ENCODE measurements at regions not wholly inside any gene's neighbourhood (a gene's known extent, or its start where the extent isn't known, plus 50 kb on each side); places are given as distances from the start of the nearest gene placed in this dataset.

DNA sequence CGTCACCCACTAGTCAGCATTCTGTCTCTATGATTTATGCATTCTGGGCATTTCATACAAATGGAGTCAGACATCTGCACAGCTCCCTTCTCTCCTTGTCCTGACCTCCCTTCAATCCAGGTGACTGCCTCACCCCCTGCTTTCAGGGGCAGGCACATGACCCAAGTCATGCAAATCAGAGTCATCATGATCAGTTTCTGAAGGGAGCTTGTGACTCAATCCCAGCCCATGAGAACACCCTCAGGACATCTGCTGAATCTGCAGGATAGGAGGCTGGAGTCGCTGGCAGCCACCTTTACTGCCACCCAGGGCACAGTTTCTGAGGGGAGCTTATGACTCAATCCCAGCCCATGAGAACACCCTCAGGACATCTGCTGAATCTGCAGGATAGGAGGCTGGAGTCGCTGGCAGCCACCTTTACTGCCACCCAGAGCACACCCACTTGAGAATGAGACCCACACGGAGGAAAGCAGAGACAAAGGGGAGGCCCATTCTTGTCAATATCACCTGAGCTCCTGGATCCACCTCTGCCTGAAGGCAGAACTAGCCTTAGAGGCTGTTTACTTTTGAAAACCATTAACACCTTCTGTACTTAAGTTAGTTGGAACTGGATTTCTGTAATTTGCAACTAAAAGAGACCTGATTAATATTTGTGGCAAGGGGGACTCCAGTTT lies 62.3 kb upstream of the SLC25A33 start:
- no peaks in the 10 kb centered on the region for H3K27me3 ChIP-seq (replicated peaks; ENCODE audit: insufficient read depth)
- H3K4me3 ChIP-seq, result no peak overlapping the region
- H3K36me3 ChIP-seq, result no peaks in the 10 kb centered on the region
- 52% methylated on average over 4 of the region's 4 CpGs for WGBS
- TF ChIP-seq POLR2A (IDR thresholded peaks at IDR 0.05) (no peak), POLR2AphosphoS5 (IDR thresholded peaks at IDR 0.05) (no peak)
- TF ChIP-seq, protein P1, sequence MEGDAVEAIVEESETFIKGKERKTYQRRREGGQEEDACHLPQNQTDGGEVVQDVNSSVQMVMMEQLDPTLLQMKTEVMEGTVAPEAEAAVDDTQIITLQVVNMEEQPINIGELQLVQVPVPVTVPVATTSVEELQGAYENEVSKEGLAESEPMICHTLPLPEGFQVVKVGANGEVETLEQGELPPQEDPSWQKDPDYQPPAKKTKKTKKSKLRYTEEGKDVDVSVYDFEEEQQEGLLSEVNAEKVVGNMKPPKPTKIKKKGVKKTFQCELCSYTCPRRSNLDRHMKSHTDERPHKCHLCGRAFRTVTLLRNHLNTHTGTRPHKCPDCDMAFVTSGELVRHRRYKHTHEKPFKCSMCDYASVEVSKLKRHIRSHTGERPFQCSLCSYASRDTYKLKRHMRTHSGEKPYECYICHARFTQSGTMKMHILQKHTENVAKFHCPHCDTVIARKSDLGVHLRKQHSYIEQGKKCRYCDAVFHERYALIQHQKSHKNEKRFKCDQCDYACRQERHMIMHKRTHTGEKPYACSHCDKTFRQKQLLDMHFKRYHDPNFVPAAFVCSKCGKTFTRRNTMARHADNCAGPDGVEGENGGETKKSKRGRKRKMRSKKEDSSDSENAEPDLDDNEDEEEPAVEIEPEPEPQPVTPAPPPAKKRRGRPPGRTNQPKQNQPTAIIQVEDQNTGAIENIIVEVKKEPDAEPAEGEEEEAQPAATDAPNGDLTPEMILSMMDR (IDR thresholded peaks at IDR 0.05), result no peak
- H3K9me3 ChIP-seq, result no peaks in the 10 kb centered on the region
- H3K4me1 ChIP-seq (replicated peaks), result no peaks in the 10 kb centered on the region
- H3K27ac ChIP-seq, result no peak overlapping the region
- no peak for DNase-seq (ENCODE audit: low spot score)
- intact Hi-C loops (cut with DNase I), result no loop called here

DNA sequence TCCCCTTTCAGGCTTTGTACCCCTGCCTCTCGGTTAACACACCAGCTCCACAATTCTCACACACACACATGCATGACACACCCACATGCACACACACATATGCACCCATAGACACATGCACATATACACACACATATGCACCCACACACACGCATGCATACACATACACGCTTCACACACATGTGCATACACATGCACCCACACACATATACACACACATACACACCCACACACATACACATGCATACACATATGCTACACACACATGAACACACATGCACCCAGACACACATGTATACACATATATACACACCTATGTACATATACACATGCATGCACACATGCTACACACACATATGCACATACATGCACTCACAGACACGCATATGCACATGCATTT lies 61.7 kb upstream of the SLC25A33 start:
- H3K27ac ChIP-seq, result no peak overlapping the region
- WGBS, result 88% methylated on average over 4 of the region's 4 CpGs
- DNase-seq (ENCODE audit: low spot score), result no peak
- intact Hi-C loops (cut with DNase I), result no loop called here
- no peaks in the 10 kb centered on the region for H3K4me1 ChIP-seq (replicated peaks)
- H3K9me3 ChIP-seq, result no peaks in the 10 kb centered on the region
- H3K4me3 ChIP-seq, result no peak overlapping the region
- no peaks in the 10 kb centered on the region for H3K27me3 ChIP-seq (replicated peaks; ENCODE audit: insufficient read depth)
- no peaks in the 10 kb centered on the region for H3K36me3 ChIP-seq
- TF ChIP-seq, protein P1 (IDR thresholded peaks at IDR 0.05), result no peak
- TF ChIP-seq POLR2AphosphoS5 (IDR thresholded peaks at IDR 0.05) (no peak), POLR2A (IDR thresholded peaks at IDR 0.05) (no peak)

DNA sequence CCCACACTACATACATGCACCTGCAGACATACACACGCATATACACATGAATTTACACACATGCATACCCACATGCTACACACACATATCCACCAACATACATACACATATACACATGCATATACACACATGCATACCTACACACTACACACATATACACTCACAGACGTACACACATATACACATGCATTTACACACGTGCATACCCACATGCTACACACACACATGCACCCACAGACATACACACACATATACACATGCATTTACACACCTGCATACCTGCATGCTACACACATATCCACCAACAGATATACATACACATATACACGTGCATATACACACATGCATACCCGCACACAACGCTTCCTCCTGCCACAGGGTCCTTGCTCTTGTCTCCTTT lies 61.2 kb upstream of the SLC25A33 start:
- 90% methylated on average over 6 of the region's 6 CpGs for WGBS
- DNase-seq (ENCODE audit: low spot score), result no peak
- no peak overlapping the region for H3K27ac ChIP-seq

DNA sequence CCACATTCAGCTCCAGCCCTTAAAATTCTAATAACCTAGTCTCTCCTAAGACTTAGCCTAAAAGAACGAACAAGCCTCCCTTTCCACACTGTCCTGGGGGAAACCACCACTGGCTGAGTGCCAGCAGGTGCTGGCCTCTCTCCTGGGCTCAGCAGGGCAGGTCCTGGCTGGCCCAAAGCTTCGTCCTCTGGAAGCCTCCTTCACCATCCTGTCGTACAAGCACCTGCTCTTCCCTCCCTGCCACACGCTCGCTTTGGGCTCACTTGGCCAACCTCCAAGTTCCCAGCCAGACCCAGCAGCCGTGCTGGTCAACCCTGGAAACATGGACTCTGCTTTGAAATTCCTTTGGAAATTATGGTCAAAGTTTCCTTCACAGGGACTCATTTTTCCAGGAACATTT lies 58.2 kb upstream of the SLC25A33 start:
- TF ChIP-seq, protein P1 (IDR thresholded peaks at IDR 0.05), result no peak
- no peak for TF ChIP-seq POLR2AphosphoS5 (IDR thresholded peaks at IDR 0.05)
- no peak for TF ChIP-seq POLR2A (IDR thresholded peaks at IDR 0.05)
- intact Hi-C loops (cut with DNase I), result loop anchor here (10.0 kb wide), 1 partner anchor 366 kb away; no protein-coding TSS in a partner anchor
- DNase-seq (ENCODE audit: low spot score), result no peak
- Histone ChIP-seq H3K4me3 (no peak overlapping the region), H3K27me3 (replicated peaks; ENCODE audit: insufficient read depth) (no peaks in the 10 kb centered on the region), H3K9me3 (no peaks in the 10 kb centered on the region), H3K36me3 (no peaks in the 10 kb centered on the region), H3K4me1 (replicated peaks) (no peaks in the 10 kb centered on the region), H3K27ac (no peak overlapping the region)
- 41% methylated on average over 6 of the region's 6 CpGs for WGBS

More for the DNA sequence above, 61.2 kb upstream of the SLC25A33 start:
- TF ChIP-seq, protein P1 (IDR thresholded peaks at IDR 0.05), result no peak
- H3K27me3 ChIP-seq (replicated peaks; ENCODE audit: insufficient read depth), result no peaks in the 10 kb centered on the region
- intact Hi-C loops (cut with DNase I), result no loop called here
- H3K4me3 ChIP-seq, result no peak overlapping the region
- H3K36me3 ChIP-seq, result no peaks in the 10 kb centered on the region
- no peaks in the 10 kb centered on the region for H3K9me3 ChIP-seq
- H3K4me1 ChIP-seq (replicated peaks), result no peaks in the 10 kb centered on the region

DNA sequence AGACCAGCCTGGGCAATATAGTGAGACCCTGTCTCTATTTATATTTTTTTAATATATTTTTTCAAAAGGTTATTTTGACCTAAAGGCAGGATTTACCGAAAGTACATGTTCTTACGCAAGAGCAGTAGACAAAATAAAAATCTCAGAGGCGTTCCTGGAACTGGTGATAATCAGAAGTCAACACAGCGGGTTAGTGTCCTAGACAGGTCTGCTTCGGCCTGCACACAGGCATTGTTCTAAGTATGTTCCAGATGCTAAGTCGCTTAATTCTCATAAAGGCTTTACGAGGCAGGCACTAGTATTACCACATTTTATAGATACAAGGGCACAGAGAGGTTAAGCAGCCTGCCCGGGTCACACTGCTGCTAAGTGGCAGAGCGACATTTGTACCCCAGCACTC lies 56.9 kb upstream of the SLC25A33 start:
- DNase-seq (ENCODE audit: low spot score), result no peak
- H3K36me3 ChIP-seq, result no peaks in the 10 kb centered on the region
- H3K4me1 ChIP-seq (replicated peaks), result no peaks in the 10 kb centered on the region
- intact Hi-C loops (cut with DNase I), result loop anchor here (10.0 kb wide), 1 partner anchor 368 kb away; no protein-coding TSS in a partner anchor
- H3K27ac ChIP-seq, result peak overlapping the region; percentile 20 to 52
- 55% methylated on average over 9 of the region's 9 CpGs for WGBS
- H3K4me3 ChIP-seq, result no peak overlapping the region
- H3K9me3 ChIP-seq, result no peaks in the 10 kb centered on the region
- TF ChIP-seq POLR2A (IDR thresholded peaks at IDR 0.05), result no peak
- peak; percentile 23 for TF ChIP-seq POLR2AphosphoS5 (IDR thresholded peaks at IDR 0.05)
- H3K27me3 ChIP-seq (replicated peaks; ENCODE audit: insufficient read depth), result no peaks in the 10 kb centered on the region

Measured in prostate gland (tissue), 2 donors.